SW480 (cell line): ENCODE measurements at regions not wholly inside any gene's neighbourhood (a gene's known extent, or its start where the extent isn't known, plus 50 kb on each side); places are given as distances from the start of the nearest gene placed in this dataset.
"Not testable (repeated sequence)": the region's sequence is repeated elsewhere in the genome, so short reads cannot be mapped to it uniquely, and the experiment has no call there.

Source experiments
- DNase-seq: peaks from one replicate; pipeline ENCODE4 v3.0.0-alpha.2; 2016; ENCODE audit warnings: low spot score

GRCh38 chr1:47594627-47595026, 156.8 kb downstream of the FOXD2 start:
- no peak for DNase-seq

GRCh38 chr1:47596328-47596727, 158.5 kb downstream of the FOXD2 start:
- DNase-seq = no peak

- DNase-seq = no peak
Observed at GRCh38 chr1:47598357-47598756, 160.5 kb downstream of the FOXD2 start.

- DNase-seq = no peak
Observed at GRCh38 chr1:47599777-47600176, 161.9 kb downstream of the FOXD2 start.

- DNase-seq = not testable (repeated sequence)
Observed at GRCh38 chr1:47602491-47602890, 164.6 kb downstream of the FOXD2 start.

GRCh38 chr1:47604869-47605268, 167.0 kb downstream of the FOXD2 start:
- DNase-seq = not testable (repeated sequence)

- DNase-seq = no peak
Observed at GRCh38 chr1:47608296-47608875, 170.5 kb downstream of the FOXD2 start.

- DNase-seq = no peak
Observed at GRCh38 chr1:47611992-47612391, 174.1 kb downstream of the FOXD2 start.

GRCh38 chr1:47612819-47613218, 175.0 kb downstream of the FOXD2 start:
- DNase-seq = no peak

GRCh38 chr1:47616036-47616435, 178.2 kb downstream of the FOXD2 start:
- no peak for DNase-seq

GRCh38 chr1:47616906-47617305, 179.1 kb downstream of the FOXD2 start:
- no peak for DNase-seq

GRCh38 chr1:47617381-47618221, 179.8 kb downstream of the FOXD2 start:
- DNase-seq = no peak

GRCh38 chr1:47618222-47618720, 180.4 kb downstream of the FOXD2 start:
- no peak for DNase-seq

GRCh38 chr1:47618830-47619229, 181.0 kb downstream of the FOXD2 start:
- DNase-seq = no peak

GRCh38 chr1:47621483-47621882, 183.6 kb downstream of the FOXD2 start:
- no peak for DNase-seq

- DNase-seq = no peak
Observed at GRCh38 chr1:47621977-47622376, 184.1 kb downstream of the FOXD2 start.

- DNase-seq = no peak
Observed at GRCh38 chr1:47622776-47623556, 185.1 kb downstream of the FOXD2 start.

- no peak for DNase-seq
Observed at GRCh38 chr1:47623557-47623940, 185.7 kb downstream of the FOXD2 start.

- DNase-seq = peak; percentile 20
Observed at GRCh38 chr1:47624531-47624930, 186.7 kb downstream of the FOXD2 start.

- DNase-seq = no peak
Observed at GRCh38 chr1:47627016-47627415, 189.2 kb downstream of the FOXD2 start.

GRCh38 chr1:47627471-47628370, 189.9 kb downstream of the FOXD2 start:
- DNase-seq = no peak

- no peak for DNase-seq
Observed at GRCh38 chr1:47629201-47629600, 191.4 kb downstream of the FOXD2 start.
